Mammary epithelial cell (primary cell): ENCODE measurements at regions not wholly inside any gene's neighbourhood (a gene's known extent, or its start where the extent isn't known, plus 50 kb on each side); places are given as distances from the start of the nearest gene placed in this dataset.

ENCODE experiments used
- CTCF ChIP-seq, 2 donors: IDR thresholded peaks in 1 of 2; conservative IDR thresholded peaks in 1 of 2; 2 replicates each; pipeline ENCODE4 v1.5.1; 2011 to 2012; ENCODE audit warnings: inconsistent platforms in 2 of 2, low read length in 2 of 2, mild to moderate bottlenecking in 2 of 2, control low read depth in 1 of 2, low read depth in 1 of 2; ENCODE audit not compliant: insufficient read depth in 1 of 2; ENCODE audit errors: extremely low read depth in 1 of 2
- EZH2 ChIP-seq: IDR thresholded peaks from 2 replicates; pipeline ENCODE4 v1.6.1; 2012; ENCODE audit warnings: low read length, inconsistent platforms, borderline replicate concordance

GRCh38 chr11:130729193-130729592 is 187.1 kb downstream of the SNX19 start:
- no peak for TF ChIP-seq CTCF (conservative IDR thresholded peaks at IDR 0.05 in 1 of 2, IDR thresholded peaks at IDR 0.05 in 1 of 2; ENCODE audit: extremely low read depth in 1 of 2, insufficient read depth in 1 of 2, low read depth in 1 of 2, low read length in 2 of 2)
- no peak for TF ChIP-seq EZH2
